ENCODE measurements at regions not wholly inside any gene's neighbourhood (a gene's known extent, or its start where the extent isn't known, plus 50 kb on each side); places are given as distances from the start of the nearest gene placed in this dataset.

DNA sequence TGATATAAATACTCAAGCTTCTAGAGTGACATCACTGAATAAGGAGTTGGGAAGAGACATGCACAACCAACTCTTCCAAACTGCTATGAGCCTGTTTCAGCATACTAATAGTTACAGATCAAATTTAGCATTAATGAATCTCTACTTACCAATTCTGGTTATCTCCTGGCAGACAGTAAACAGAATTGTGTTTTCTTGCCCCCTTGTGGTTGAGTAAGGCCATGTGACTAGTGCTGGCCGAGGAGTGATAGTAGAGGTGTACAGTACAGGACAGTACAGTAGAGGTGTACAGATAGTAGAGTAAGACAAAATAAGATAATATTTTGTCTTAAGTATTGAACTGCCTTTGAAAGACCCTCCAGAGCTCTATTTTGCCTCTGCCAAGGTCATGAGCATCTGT lies 681.4 kb downstream of the GABRG1 start:
- no peak for TF ChIP-seq POLR2A (IDR thresholded peaks at IDR 0.05)
- TF ChIP-seq CTCF (IDR thresholded peaks at IDR 0.05), result peak; percentile 13 to 39 (median 28)
